ENCODE measurements at regions not wholly inside any gene's neighbourhood (a gene's known extent, or its start where the extent isn't known, plus 50 kb on each side); places are given as distances from the start of the nearest gene placed in this dataset.

DNA sequence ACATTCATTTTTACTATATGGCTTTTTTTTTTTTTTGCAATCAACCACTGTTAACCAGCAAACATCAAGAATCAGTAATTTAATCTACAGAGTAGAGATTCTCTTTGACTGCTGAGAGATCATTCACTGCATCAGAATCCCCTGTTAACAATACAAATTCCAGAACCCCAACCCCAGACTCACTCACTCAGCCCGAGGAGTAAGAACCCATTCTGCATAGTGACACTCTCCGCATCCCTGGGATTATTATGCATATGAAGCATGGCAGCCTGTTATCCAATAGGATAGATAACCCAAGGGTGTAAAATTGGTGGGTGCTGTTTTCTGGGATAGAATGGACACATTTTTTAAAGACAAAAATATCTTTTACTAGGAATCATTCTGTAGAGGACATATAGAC is 76.3 kb upstream of the CCDC39 start:
- intact Hi-C loops (cut with DNase I; ENCODE audit: low total_unique reads), result no loop called here
- no peak overlapping the region for H3K4me3 ChIP-seq
- TF ChIP-seq, protein P1, sequence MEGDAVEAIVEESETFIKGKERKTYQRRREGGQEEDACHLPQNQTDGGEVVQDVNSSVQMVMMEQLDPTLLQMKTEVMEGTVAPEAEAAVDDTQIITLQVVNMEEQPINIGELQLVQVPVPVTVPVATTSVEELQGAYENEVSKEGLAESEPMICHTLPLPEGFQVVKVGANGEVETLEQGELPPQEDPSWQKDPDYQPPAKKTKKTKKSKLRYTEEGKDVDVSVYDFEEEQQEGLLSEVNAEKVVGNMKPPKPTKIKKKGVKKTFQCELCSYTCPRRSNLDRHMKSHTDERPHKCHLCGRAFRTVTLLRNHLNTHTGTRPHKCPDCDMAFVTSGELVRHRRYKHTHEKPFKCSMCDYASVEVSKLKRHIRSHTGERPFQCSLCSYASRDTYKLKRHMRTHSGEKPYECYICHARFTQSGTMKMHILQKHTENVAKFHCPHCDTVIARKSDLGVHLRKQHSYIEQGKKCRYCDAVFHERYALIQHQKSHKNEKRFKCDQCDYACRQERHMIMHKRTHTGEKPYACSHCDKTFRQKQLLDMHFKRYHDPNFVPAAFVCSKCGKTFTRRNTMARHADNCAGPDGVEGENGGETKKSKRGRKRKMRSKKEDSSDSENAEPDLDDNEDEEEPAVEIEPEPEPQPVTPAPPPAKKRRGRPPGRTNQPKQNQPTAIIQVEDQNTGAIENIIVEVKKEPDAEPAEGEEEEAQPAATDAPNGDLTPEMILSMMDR (IDR thresholded peaks at IDR 0.05 in 8 of 11, conservative IDR thresholded peaks at IDR 0.05 in 3 of 11), result no peak
- no peak for TF ChIP-seq POLR2AphosphoS5 (IDR thresholded peaks at IDR 0.05)
- no peak for TF ChIP-seq POLR2A (IDR thresholded peaks at IDR 0.05)
- no peaks in the 10 kb centered on the region for H3K36me3 ChIP-seq
- DNase-seq, result no peak
- WGBS, 5 donors, result 59 to 73% (median 68%) methylated on average over 2 of the region's 2 CpGs
- H3K27me3 ChIP-seq (replicated peaks in 1 of 7), result no peaks in the 10 kb centered on the region
- H3K27ac ChIP-seq, result no peak overlapping the region
- H3K4me1 ChIP-seq, result no peaks in the 10 kb centered on the region
- H3K9me3 ChIP-seq, result peaks cover 0 to 16% (median 5%) of the 10 kb centered on the region in 8 donors

DNA sequence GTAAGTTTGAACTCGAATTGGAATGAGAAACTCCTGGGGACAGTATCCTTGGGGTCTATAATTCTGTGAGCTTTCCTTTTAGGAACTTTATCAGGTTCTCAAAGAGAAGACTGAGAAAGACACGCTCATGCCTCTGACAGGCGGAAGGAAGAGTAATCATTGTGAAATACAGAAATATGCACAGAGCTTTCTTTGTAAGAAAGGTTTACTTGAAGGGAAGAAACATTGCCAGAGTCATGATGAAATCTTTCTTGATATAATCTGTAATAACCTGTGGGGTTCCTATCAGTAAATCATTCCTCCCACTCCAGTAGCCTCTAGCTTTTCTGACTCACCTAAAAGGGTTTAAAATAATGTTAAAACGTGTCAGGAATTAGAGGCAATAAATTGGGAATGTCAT is 83.6 kb upstream of the CCDC39 start:
- H3K36me3 ChIP-seq, result no peaks in the 10 kb centered on the region
- WGBS, 5 donors, result 60 to 73% (median 66%) methylated on average over 4 of the region's 4 CpGs
- no peaks in the 10 kb centered on the region for H3K27me3 ChIP-seq (replicated peaks in 1 of 7)
- intact Hi-C loops (cut with DNase I; ENCODE audit: low total_unique reads), result no loop called here
- no peak overlapping the region for H3K4me3 ChIP-seq
- DNase-seq, result no peak
- no peaks in the 10 kb centered on the region for H3K4me1 ChIP-seq
- peaks cover 0 to 14% (median 7%) of the 10 kb centered on the region in 8 donors for H3K9me3 ChIP-seq
- H3K27ac ChIP-seq, result no peak overlapping the region
- TF ChIP-seq POLR2AphosphoS5 (IDR thresholded peaks at IDR 0.05) (no peak), POLR2A (IDR thresholded peaks at IDR 0.05) (no peak)
- TF ChIP-seq, protein P1 (IDR thresholded peaks at IDR 0.05 in 8 of 11, conservative IDR thresholded peaks at IDR 0.05 in 3 of 11), result no peak

DNA sequence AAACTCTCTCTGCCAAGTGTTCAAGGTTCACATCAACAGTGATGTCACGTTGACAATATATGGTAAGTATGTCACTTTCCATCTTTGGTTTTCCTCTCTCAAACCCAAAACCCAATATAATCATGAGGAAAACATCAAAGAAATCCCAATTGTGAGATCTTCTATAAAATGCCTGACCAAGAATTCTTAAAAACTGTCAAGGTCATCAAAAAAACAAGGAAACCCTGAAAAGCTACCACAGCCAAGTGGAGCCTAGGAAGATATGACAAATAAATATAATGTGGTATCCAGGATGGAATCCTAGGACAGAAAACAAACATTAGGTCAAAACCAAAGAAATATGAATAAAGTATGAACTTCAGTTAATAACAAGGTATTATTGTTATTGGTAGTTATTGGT is 85.2 kb upstream of the CCDC39 start:
- Histone ChIP-seq H3K4me1 (no peaks in the 10 kb centered on the region), H3K27ac (no peak overlapping the region), H3K4me3 (no peak overlapping the region), H3K36me3 (no peaks in the 10 kb centered on the region), H3K27me3 (replicated peaks in 1 of 7) (no peaks in the 10 kb centered on the region), H3K9me3 (peaks cover 0 to 7% (median 2%) of the 10 kb centered on the region in 8 donors)
- no peak for DNase-seq
- intact Hi-C loops (cut with DNase I; ENCODE audit: low total_unique reads), result no loop called here
- no peak for TF ChIP-seq POLR2AphosphoS5 (IDR thresholded peaks at IDR 0.05)
- TF ChIP-seq POLR2A (IDR thresholded peaks at IDR 0.05), result no peak
- TF ChIP-seq, protein P1 (IDR thresholded peaks at IDR 0.05 in 8 of 11, conservative IDR thresholded peaks at IDR 0.05 in 3 of 11), result no peak
- WGBS, 5 donors, result 69 to 87% (median 76%) methylated on average over 1 of the region's 1 CpG

DNA sequence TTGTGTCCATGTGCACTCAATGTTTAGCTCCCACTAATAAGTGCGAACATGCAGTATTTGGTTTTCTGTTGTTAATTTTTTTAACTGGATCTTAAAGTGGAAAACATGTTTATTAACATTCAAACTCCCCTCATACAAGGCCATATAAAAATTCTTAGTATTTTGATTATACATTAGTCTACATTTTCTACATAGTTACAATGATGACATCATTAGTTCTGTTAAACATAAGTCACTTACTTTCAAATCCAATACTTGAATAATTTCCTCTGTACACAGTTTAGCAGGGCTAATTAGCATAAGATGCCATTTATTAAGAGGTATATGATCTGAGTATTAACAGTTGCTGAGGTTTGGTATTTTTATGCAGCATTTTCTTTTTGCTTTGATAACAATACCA is 91.3 kb upstream of the CCDC39 start:
- WGBS, 5 donors, result 79 to 91% (median 80%) methylated on average over 1 of the region's 1 CpG
- H3K4me3 ChIP-seq, result no peak overlapping the region
- TF ChIP-seq, protein P1 (IDR thresholded peaks at IDR 0.05 in 8 of 11, conservative IDR thresholded peaks at IDR 0.05 in 3 of 11), result no peak
- no peak for TF ChIP-seq POLR2AphosphoS5 (IDR thresholded peaks at IDR 0.05)
- no peak for TF ChIP-seq POLR2A (IDR thresholded peaks at IDR 0.05)
- peaks cover 0 to 47% (median 24%) of the 10 kb centered on the region in 8 donors for H3K9me3 ChIP-seq
- H3K27ac ChIP-seq, result no peak overlapping the region
- H3K36me3 ChIP-seq, result no peaks in the 10 kb centered on the region
- H3K4me1 ChIP-seq, result no peaks in the 10 kb centered on the region
- intact Hi-C loops (cut with DNase I; ENCODE audit: low total_unique reads), result no loop called here
- H3K27me3 ChIP-seq (replicated peaks in 1 of 7), result no peaks in the 10 kb centered on the region
- DNase-seq, result no peak
